ENCODE measurements at regions not wholly inside any gene's neighbourhood (a gene's known extent, or its start where the extent isn't known, plus 50 kb on each side); places are given as distances from the start of the nearest gene placed in this dataset.

- TF ChIP-seq POLR2A (IDR thresholded peaks at IDR 0.05), result no peak
- TF ChIP-seq CTCF (IDR thresholded peaks at IDR 0.05), result no peak
- H3K27ac ChIP-seq, result peak overlapping the region; percentile 25 to 80 (median 72)
- no peaks in the 10 kb centered on the region for H3K27me3 ChIP-seq
- DNase-seq (peak; percentile 62 to 81 (median 75)), ATAC-seq (peak; percentile 90 to 96 (median 92))
- intact Hi-C loops (cut with DNase I), result loop anchor here in 1 of 10 donors (5.0 kb wide), 1 partner anchor 126 kb away; the partner anchor contains the start of gene RGMA
- WGBS, 4 donors, result 53 to 63% (median 60%) methylated on average over 5 of the region's 5 CpGs
- no peaks in the 10 kb centered on the region for H3K36me3 ChIP-seq
- no peak overlapping the region for H3K4me3 ChIP-seq
- H3K9me3 ChIP-seq, result peaks cover 0 to 6% (median 0%) of the 10 kb centered on the region in 12 donors
- peaks cover 0 to 14% (median 4%) of the 10 kb centered on the region in 12 donors for H3K4me1 ChIP-seq
Measured at GRCh38 chr15:93213281-93213680, 124.3 kb upstream of the RGMA start.

GRCh38 chr15:93212578-93212977, 123.6 kb upstream of the RGMA start:
- H3K4me1 ChIP-seq, result peaks cover 0 to 14% (median 4%) of the 10 kb centered on the region in 12 donors
- no peak overlapping the region for H3K4me3 ChIP-seq
- H3K27ac ChIP-seq, result peak overlapping the region in 4 of 12 donors; percentile 71 to 79 (median 74)
- H3K27me3 ChIP-seq, result no peaks in the 10 kb centered on the region
- no peak for DNase-seq
- TF ChIP-seq POLR2A (IDR thresholded peaks at IDR 0.05), result no peak
- no peak for TF ChIP-seq CTCF (IDR thresholded peaks at IDR 0.05)
- peaks cover 0 to 6% (median 0%) of the 10 kb centered on the region in 12 donors for H3K9me3 ChIP-seq
- 96 to 97% (median 96%) methylated on average over 5 of the region's 5 CpGs for WGBS, 4 donors
- intact Hi-C loops (cut with DNase I), result loop anchor here in 1 of 10 donors (5.0 kb wide), 1 partner anchor 125 kb away; the partner anchor contains the start of gene RGMA
- ATAC-seq, result no peak
- H3K36me3 ChIP-seq, result no peaks in the 10 kb centered on the region

GRCh38 chr15:93210995-93211394, 122.0 kb upstream of the RGMA start:
- intact Hi-C loops (cut with DNase I), result loop anchor here in 1 of 10 donors (5.0 kb wide), 1 partner anchor 124 kb away; the partner anchor contains the start of gene RGMA
- Histone ChIP-seq H3K36me3 (no peaks in the 10 kb centered on the region), H3K4me3 (no peak overlapping the region), H3K27ac (no peak overlapping the region), H3K4me1 (peaks cover 0 to 8% (median 0%) of the 10 kb centered on the region in 12 donors), H3K27me3 (no peaks in the 10 kb centered on the region), H3K9me3 (peaks cover 0 to 6% (median 0%) of the 10 kb centered on the region in 12 donors)
- DNase-seq (no peak), ATAC-seq (no peak)
- WGBS, 4 donors, result 83 to 86% (median 84%) methylated on average over 5 of the region's 5 CpGs
- TF ChIP-seq POLR2A (IDR thresholded peaks at IDR 0.05), result no peak
- no peak for TF ChIP-seq CTCF (IDR thresholded peaks at IDR 0.05)

- Histone ChIP-seq H3K27ac (no peak overlapping the region), H3K9me3 (peaks cover 0 to 6% (median 0%) of the 10 kb centered on the region in 12 donors), H3K27me3 (no peaks in the 10 kb centered on the region), H3K4me3 (no peak overlapping the region), H3K4me1 (peaks cover 0 to 8% (median 0%) of the 10 kb centered on the region in 12 donors), H3K36me3 (no peaks in the 10 kb centered on the region)
- no peak for ATAC-seq
- 78 to 86% (median 84%) methylated on average over 11 of the region's 11 CpGs for WGBS, 4 donors
- TF ChIP-seq CTCF (IDR thresholded peaks at IDR 0.05) (no peak), POLR2A (IDR thresholded peaks at IDR 0.05) (no peak)
- intact Hi-C loops (cut with DNase I), result loop anchor here in 1 of 10 donors (5.0 kb wide), 1 partner anchor 123 kb away; the partner anchor contains the start of gene RGMA
- DNase-seq, result no peak
Measured at GRCh38 chr15:93209690-93210445, 120.9 kb upstream of the RGMA start.
